ENCODE measurements at regions not wholly inside any gene's neighbourhood (a gene's known extent, or its start where the extent isn't known, plus 50 kb on each side); places are given as distances from the start of the nearest gene placed in this dataset.
"Not testable (repeated sequence)": the region's sequence is repeated elsewhere in the genome, so short reads cannot be mapped to it uniquely, and the experiment has no call there.

DNA sequence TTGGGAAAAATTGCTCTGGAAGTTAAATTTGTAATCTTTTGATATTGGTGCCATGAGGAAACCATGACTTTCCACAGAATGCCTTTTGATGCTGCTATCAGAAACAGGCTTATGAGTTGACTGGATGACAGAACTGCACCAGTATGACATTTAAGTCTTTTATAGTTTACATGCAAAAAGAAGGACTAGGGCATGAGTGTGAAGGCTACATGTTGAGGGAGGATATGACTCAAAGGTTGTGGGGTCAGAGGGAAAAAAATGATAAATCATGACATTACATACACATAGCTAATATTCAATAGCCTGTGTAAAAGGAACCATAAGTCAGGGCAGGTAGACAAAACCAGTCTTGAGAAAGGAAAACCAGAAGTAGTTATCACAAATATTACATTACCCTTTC, 182.2 kb downstream of the COL12A1 start:
- Histone ChIP-seq H3K4me3 (ENCODE audit: low read length) (no peak overlapping the region), H3K27me3 (ENCODE audit: control insufficient read depth, insufficient read depth, low read length) (no peaks in the 10 kb centered on the region), H3K27ac (ENCODE audit: low read length) (no peak overlapping the region), H3K9me3 (ENCODE audit: control insufficient read depth, insufficient read depth, low read length) (no peaks in the 10 kb centered on the region), H3K36me3 (ENCODE audit: control insufficient read depth, insufficient read depth, low read length) (no peaks in the 10 kb centered on the region), H3K4me1 (ENCODE audit: control insufficient read depth, insufficient read depth, low read length) (no peaks in the 10 kb centered on the region)
- ATAC-seq (no peak), DNase-seq (no peak)
- H3K27ac Mint-ChIP-seq = no peak overlapping the region
- intact Hi-C loops (cut with micrococcal nuclease) = no loop called here
- no peaks in the 10 kb centered on the region for H3K4me1 Mint-ChIP-seq
- TF ChIP-seq, protein P1, sequence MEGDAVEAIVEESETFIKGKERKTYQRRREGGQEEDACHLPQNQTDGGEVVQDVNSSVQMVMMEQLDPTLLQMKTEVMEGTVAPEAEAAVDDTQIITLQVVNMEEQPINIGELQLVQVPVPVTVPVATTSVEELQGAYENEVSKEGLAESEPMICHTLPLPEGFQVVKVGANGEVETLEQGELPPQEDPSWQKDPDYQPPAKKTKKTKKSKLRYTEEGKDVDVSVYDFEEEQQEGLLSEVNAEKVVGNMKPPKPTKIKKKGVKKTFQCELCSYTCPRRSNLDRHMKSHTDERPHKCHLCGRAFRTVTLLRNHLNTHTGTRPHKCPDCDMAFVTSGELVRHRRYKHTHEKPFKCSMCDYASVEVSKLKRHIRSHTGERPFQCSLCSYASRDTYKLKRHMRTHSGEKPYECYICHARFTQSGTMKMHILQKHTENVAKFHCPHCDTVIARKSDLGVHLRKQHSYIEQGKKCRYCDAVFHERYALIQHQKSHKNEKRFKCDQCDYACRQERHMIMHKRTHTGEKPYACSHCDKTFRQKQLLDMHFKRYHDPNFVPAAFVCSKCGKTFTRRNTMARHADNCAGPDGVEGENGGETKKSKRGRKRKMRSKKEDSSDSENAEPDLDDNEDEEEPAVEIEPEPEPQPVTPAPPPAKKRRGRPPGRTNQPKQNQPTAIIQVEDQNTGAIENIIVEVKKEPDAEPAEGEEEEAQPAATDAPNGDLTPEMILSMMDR (IDR thresholded peaks at IDR 0.05) = no peak
- H3K9me3 Mint-ChIP-seq = peaks cover 4 to 19% of the 10 kb centered on the region in 2 donors
- no peak overlapping the region for H3K4me3 Mint-ChIP-seq
- no peaks in the 10 kb centered on the region for H3K36me3 Mint-ChIP-seq
- no peaks in the 10 kb centered on the region for H3K27me3 Mint-ChIP-seq (ENCODE audit: low read depth in 2 of 2)

GRCh38 chr6:75020971-75021370, 184.9 kb downstream of the COL12A1 start:
- Mint-ChIP-seq H3K27ac (no peak overlapping the region), H3K4me3 (no peak overlapping the region), H3K27me3 (ENCODE audit: low read depth in 2 of 2) (no peaks in the 10 kb centered on the region), H3K36me3 (no peaks in the 10 kb centered on the region), H3K9me3 (peaks cover 4 to 15% of the 10 kb centered on the region in 2 donors), H3K4me1 (no peaks in the 10 kb centered on the region)
- Histone ChIP-seq H3K9me3 (ENCODE audit: control insufficient read depth, insufficient read depth, low read length) (no peaks in the 10 kb centered on the region), H3K27me3 (ENCODE audit: control insufficient read depth, insufficient read depth, low read length) (no peaks in the 10 kb centered on the region), H3K4me1 (ENCODE audit: control insufficient read depth, insufficient read depth, low read length) (no peaks in the 10 kb centered on the region), H3K27ac (ENCODE audit: low read length) (no peak overlapping the region), H3K36me3 (ENCODE audit: control insufficient read depth, insufficient read depth, low read length) (no peaks in the 10 kb centered on the region), H3K4me3 (ENCODE audit: low read length) (no peak overlapping the region)
- intact Hi-C loops (cut with micrococcal nuclease) = no loop called here
- ATAC-seq (no peak), DNase-seq (no peak)
- TF ChIP-seq, protein P1 (IDR thresholded peaks at IDR 0.05) = no peak
- WGBS (ENCODE audit: insufficient coverage) = 86% methylated on average over 1 of the region's 1 CpG

DNA sequence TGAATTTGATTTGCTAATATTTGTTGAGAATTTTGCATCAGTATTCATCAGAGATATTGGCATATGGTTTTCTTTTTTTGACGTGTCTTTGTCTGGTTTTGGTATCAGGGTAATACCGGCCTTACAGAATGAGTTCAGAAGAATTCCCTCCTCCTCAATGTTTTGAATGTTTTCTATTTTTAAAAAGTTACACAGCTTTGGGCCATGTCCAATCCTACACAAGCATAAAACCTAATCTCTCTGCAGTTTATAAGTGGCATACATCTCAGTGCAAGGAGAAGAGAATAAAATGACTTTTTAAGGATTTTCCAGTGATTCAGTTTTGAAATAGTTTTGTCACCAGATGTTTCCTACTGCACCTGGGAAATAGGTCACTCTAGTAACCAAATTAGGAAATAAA, 185.5 kb downstream of the COL12A1 start:
- ATAC-seq = no peak
- H3K9me3 Mint-ChIP-seq = peaks cover 4 to 11% of the 10 kb centered on the region in 2 donors
- no CpG with 5 or more reads among the region's 2 CpGs for WGBS (ENCODE audit: insufficient coverage)

DNA sequence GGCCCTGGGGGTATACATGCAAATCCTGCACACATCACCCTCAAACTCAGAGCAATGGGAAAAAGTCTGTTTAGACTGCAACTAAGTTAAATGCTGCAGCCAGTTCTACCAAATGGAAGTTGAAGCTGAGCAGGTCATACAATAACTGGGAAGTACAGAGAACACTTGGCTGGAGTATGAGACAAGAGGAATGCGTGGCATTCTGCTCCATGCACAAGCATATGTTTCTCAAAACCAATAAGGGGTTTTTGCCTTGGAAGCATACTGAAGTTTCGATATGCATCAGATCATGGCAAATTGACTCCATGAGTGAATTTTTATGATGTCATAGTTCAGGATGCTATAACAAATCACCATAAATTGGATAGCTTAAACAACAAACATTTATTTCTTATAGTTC, 193.8 kb downstream of the COL12A1 start:
- no peaks in the 10 kb centered on the region for H3K36me3 ChIP-seq (ENCODE audit: control insufficient read depth, insufficient read depth, low read length)
- no peaks in the 10 kb centered on the region for H3K9me3 ChIP-seq (ENCODE audit: control insufficient read depth, insufficient read depth, low read length)
- intact Hi-C loops (cut with micrococcal nuclease) = no loop called here
- TF ChIP-seq, protein P1 (IDR thresholded peaks at IDR 0.05) = no peak
- Mint-ChIP-seq H3K4me3 (no peak overlapping the region), H3K27ac (no peak overlapping the region), H3K36me3 (no peaks in the 10 kb centered on the region), H3K9me3 (peaks cover 7 to 10% of the 10 kb centered on the region in 2 donors), H3K4me1 (no peaks in the 10 kb centered on the region), H3K27me3 (ENCODE audit: low read depth in 2 of 2) (no peaks in the 10 kb centered on the region)
- ATAC-seq (no peak), DNase-seq (no peak)
- H3K27ac ChIP-seq (ENCODE audit: low read length) = no peak overlapping the region
- WGBS (ENCODE audit: insufficient coverage) = 50% methylated on average over 1 of the region's 2 CpGs
- no peaks in the 10 kb centered on the region for H3K4me1 ChIP-seq (ENCODE audit: control insufficient read depth, insufficient read depth, low read length)
- no peak overlapping the region for H3K4me3 ChIP-seq (ENCODE audit: low read length)
- H3K27me3 ChIP-seq (ENCODE audit: control insufficient read depth, insufficient read depth, low read length) = no peaks in the 10 kb centered on the region

More for the DNA sequence above, 185.5 kb downstream of the COL12A1 start:
- Mint-ChIP-seq H3K36me3 (no peaks in the 10 kb centered on the region), H3K4me3 (no peak overlapping the region), H3K4me1 (no peaks in the 10 kb centered on the region), H3K27me3 (ENCODE audit: low read depth in 2 of 2) (no peaks in the 10 kb centered on the region), H3K27ac (no peak overlapping the region)
- no peaks in the 10 kb centered on the region for H3K27me3 ChIP-seq (ENCODE audit: control insufficient read depth, insufficient read depth, low read length)
- TF ChIP-seq, protein P1 (IDR thresholded peaks at IDR 0.05) = no peak
- no peak overlapping the region for H3K27ac ChIP-seq (ENCODE audit: low read length)
- H3K4me1 ChIP-seq (ENCODE audit: control insufficient read depth, insufficient read depth, low read length) = no peaks in the 10 kb centered on the region
- DNase-seq = no peak
- intact Hi-C loops (cut with micrococcal nuclease) = no loop called here
- no peaks in the 10 kb centered on the region for H3K9me3 ChIP-seq (ENCODE audit: control insufficient read depth, insufficient read depth, low read length)
- H3K4me3 ChIP-seq (ENCODE audit: low read length) = no peak overlapping the region
- no peaks in the 10 kb centered on the region for H3K36me3 ChIP-seq (ENCODE audit: control insufficient read depth, insufficient read depth, low read length)

GRCh38 chr6:75003984-75004383, 201.9 kb downstream of the COL12A1 start:
- H3K27me3 ChIP-seq (ENCODE audit: control insufficient read depth, insufficient read depth, low read length); H3K27ac Mint-ChIP-seq; H3K27me3 Mint-ChIP-seq (ENCODE audit: low read depth in 2 of 2); H3K36me3 ChIP-seq (ENCODE audit: control insufficient read depth, insufficient read depth, low read length); H3K27ac ChIP-seq (ENCODE audit: low read length); H3K4me3 ChIP-seq (ENCODE audit: low read length); ATAC-seq; H3K4me3 Mint-ChIP-seq; H3K4me1 Mint-ChIP-seq; H3K36me3 Mint-ChIP-seq; H3K9me3 ChIP-seq (ENCODE audit: control insufficient read depth, insufficient read depth, low read length); intact Hi-C loops (cut with micrococcal nuclease); H3K4me1 ChIP-seq (ENCODE audit: control insufficient read depth, insufficient read depth, low read length); DNase-seq: not testable (repeated sequence)
- H3K9me3 Mint-ChIP-seq = peaks cover 3 to 17% of the 10 kb centered on the region in 2 donors
- WGBS (ENCODE audit: insufficient coverage) = 91% methylated on average over 8 of the region's 8 CpGs
